HepG2 (cell line): ENCODE measurements at regions not wholly inside any gene's neighbourhood (a gene's known extent, or its start where the extent isn't known, plus 50 kb on each side); places are given as distances from the start of the nearest gene placed in this dataset.

Experiments
- AKNA ChIP-seq: sonication (generic); formaldehyde crosslinking; IDR thresholded peaks from 2 replicates; pipeline ENCODE4 v1.4.0; 2020; ENCODE audit warnings: missing genetic modification reagents, borderline replicate concordance
- ELF4 ChIP-seq: sonication (generic); formaldehyde crosslinking; IDR thresholded peaks from 2 replicates; pipeline ENCODE4 v1.5.0; 2020; ENCODE audit warnings: missing genetic modification reagents, mild to moderate bottlenecking, moderate library complexity, borderline replicate concordance
- MAFK ChIP-seq, 2 experiments: IDR thresholded peaks in 1 of 2; conservative IDR thresholded peaks in 1 of 2; 2 replicates each; pipeline ENCODE4 v1.6.1; 2011; ENCODE audit warnings: improper control_type of control experiment in 2 of 2, low read length in 2 of 2
- MNT ChIP-seq: fragments of 450-650 bp; IDR thresholded peaks from 2 replicates; pipeline ENCODE4 v1.6.1; 2016
- ZBED4 ChIP-seq: sonication (generic); formaldehyde crosslinking; IDR thresholded peaks from 2 replicates; pipeline ENCODE4 v1.4.0; 2020; ENCODE audit warnings: missing genetic modification reagents, borderline replicate concordance

- TF ChIP-seq ZBED4 (CRISPR knock-in tag) (no peak), MAFK (conservative IDR thresholded peaks at IDR 0.05 in 1 of 2, IDR thresholded peaks at IDR 0.05 in 1 of 2; ENCODE audit: low read length in 2 of 2) (no peak), MNT (no peak), AKNA (CRISPR knock-in tag) (no peak), ELF4 (CRISPR knock-in tag) (no peak)
- TF ChIP-seq, all 625 proteins: peak for 0
Observed at GRCh38 chr18:67132919-67133318, 383.6 kb downstream of the DSEL start (continued).
